ENCODE measurements at regions not wholly inside any gene's neighbourhood (a gene's known extent, or its start where the extent isn't known, plus 50 kb on each side); places are given as distances from the start of the nearest gene placed in this dataset.

- no peak for DNase-seq (ENCODE audit: low read depth in 2 of 3, low spot score in 2 of 3)
Measured at GRCh38 chr12:130070126-130070611, 92.1 kb upstream of the FZD10 start.

- DNase-seq (ENCODE audit: low read depth in 2 of 3, low spot score in 2 of 3), result no peak
Measured at GRCh38 chr12:130073721-130074120, 88.5 kb upstream of the FZD10 start.

- no peak for DNase-seq (ENCODE audit: low read depth in 2 of 3, low spot score in 2 of 3)
Measured at GRCh38 chr12:130074661-130075406, 87.4 kb upstream of the FZD10 start.

- no peak for DNase-seq (ENCODE audit: low read depth in 2 of 3, low spot score in 2 of 3)
Measured at GRCh38 chr12:130075497-130076076, 86.7 kb upstream of the FZD10 start.

GRCh38 chr12:130076126-130076525 is 86.1 kb upstream of the FZD10 start:
- DNase-seq (ENCODE audit: low read depth in 2 of 3, low spot score in 2 of 3), result no peak

- no peak for DNase-seq (ENCODE audit: low read depth in 2 of 3, low spot score in 2 of 3)
Measured at GRCh38 chr12:130076752-130077151, 85.5 kb upstream of the FZD10 start.

GRCh38 chr12:130078852-130079251 is 83.4 kb upstream of the FZD10 start:
- DNase-seq (ENCODE audit: low read depth in 2 of 3, low spot score in 2 of 3), result no peak

GRCh38 chr12:130079279-130079678 is 83.0 kb upstream of the FZD10 start:
- no peak for DNase-seq (ENCODE audit: low read depth in 2 of 3, low spot score in 2 of 3)

- no peak for DNase-seq (ENCODE audit: low read depth in 2 of 3, low spot score in 2 of 3)
Measured at GRCh38 chr12:130080205-130080604, 82.1 kb upstream of the FZD10 start.

GRCh38 chr12:130081117-130081805 is 81.0 kb upstream of the FZD10 start:
- DNase-seq (ENCODE audit: low read depth in 2 of 3, low spot score in 2 of 3), result no peak

GRCh38 chr12:130083002-130083401 is 79.3 kb upstream of the FZD10 start:
- no peak for DNase-seq (ENCODE audit: low read depth in 2 of 3, low spot score in 2 of 3)

- DNase-seq (ENCODE audit: low read depth in 2 of 3, low spot score in 2 of 3), result no peak
Measured at GRCh38 chr12:130083734-130084133, 78.5 kb upstream of the FZD10 start.

GRCh38 chr12:130084359-130084758 is 77.9 kb upstream of the FZD10 start:
- no peak for DNase-seq (ENCODE audit: low read depth in 2 of 3, low spot score in 2 of 3)

- DNase-seq (ENCODE audit: low read depth in 2 of 3, low spot score in 2 of 3), result no peak
Measured at GRCh38 chr12:130086248-130086647, 76.0 kb upstream of the FZD10 start.

GRCh38 chr12:130086797-130087196 is 75.5 kb upstream of the FZD10 start:
- no peak for DNase-seq (ENCODE audit: low read depth in 2 of 3, low spot score in 2 of 3)

- DNase-seq (ENCODE audit: low read depth in 2 of 3, low spot score in 2 of 3), result no peak
Measured at GRCh38 chr12:130087222-130087621, 75.0 kb upstream of the FZD10 start.

- DNase-seq (ENCODE audit: low read depth in 2 of 3, low spot score in 2 of 3), result no peak
Measured at GRCh38 chr12:130088504-130088903, 73.8 kb upstream of the FZD10 start.

- DNase-seq (ENCODE audit: low read depth in 2 of 3, low spot score in 2 of 3), result no peak
Measured at GRCh38 chr12:130090542-130090941, 71.7 kb upstream of the FZD10 start.

GRCh38 chr12:130093380-130093779 is 68.9 kb upstream of the FZD10 start:
- no peak for DNase-seq (ENCODE audit: low read depth in 2 of 3, low spot score in 2 of 3)

- no peak for DNase-seq (ENCODE audit: low read depth in 2 of 3, low spot score in 2 of 3)
Measured at GRCh38 chr12:130097342-130097741, 64.9 kb upstream of the FZD10 start.

GRCh38 chr12:130097798-130098255 is 64.4 kb upstream of the FZD10 start:
- DNase-seq (ENCODE audit: low read depth in 2 of 3, low spot score in 2 of 3), result no peak

Measured in hematopoietic multipotent progenitor cell (in vitro differentiated cells).